Lung (tissue), 9 donors: ENCODE measurements at regions not wholly inside any gene's neighbourhood (a gene's known extent, or its start where the extent isn't known, plus 50 kb on each side); places are given as distances from the start of the nearest gene placed in this dataset.
"Not testable (repeated sequence)": the region's sequence is repeated elsewhere in the genome, so short reads cannot be mapped to it uniquely, and the experiment has no call there.

Experiments
- ATAC-seq: fragments of 200-7000 bp; cut with Tn5 transposase; one replicate; pipeline ENCODE4 v1.9.1; 2020; ENCODE audit warnings: moderate number of reproducible peaks; ENCODE audit not compliant: insufficient read depth, low FRiP score
- DNase-seq, 3 donors: peaks; one replicate each; pipeline ENCODE4 v3.0.0-alpha.2; 2013 to 2017
- H3K27ac ChIP-seq, 2 donors: one replicate each; pipeline ENCODE4 v1.5.1; 2013; ENCODE audit warnings: mild to moderate bottlenecking in 2 of 2, moderate library complexity in 2 of 2, control low read depth in 1 of 2, inconsistent platforms in 1 of 2, low read depth in 1 of 2, low read length in 1 of 2
- H3K27me3 ChIP-seq, 3 donors: one replicate each; pipeline ENCODE4 v1.5.1; 2013; ENCODE audit warnings: low read length in 2 of 3; ENCODE audit not compliant: control insufficient read depth in 3 of 3, insufficient read depth in 3 of 3
- H3K36me3 ChIP-seq, 4 donors: one replicate each; pipeline ENCODE4 v1.5.1; 2013; ENCODE audit warnings: low read length in 4 of 4, mild to moderate bottlenecking in 1 of 4, moderate library complexity in 1 of 4; ENCODE audit not compliant: control insufficient read depth in 4 of 4, insufficient read depth in 4 of 4
- H3K4me1 ChIP-seq, 5 donors: one replicate each; pipeline ENCODE4 v1.5.1; 2013; ENCODE audit warnings: low read length in 5 of 5, mild to moderate bottlenecking in 2 of 5, moderate library complexity in 1 of 5; ENCODE audit not compliant: control insufficient read depth in 5 of 5, insufficient read depth in 5 of 5
- H3K4me3 ChIP-seq: one replicate; pipeline ENCODE4 v1.5.1; 2013; ENCODE audit warnings: mild to moderate bottlenecking, control low read depth, moderate library complexity
- H3K9ac ChIP-seq, 2 donors: one replicate each; pipeline ENCODE4 v1.5.1; 2013; ENCODE audit warnings: low read length in 2 of 2, control low read depth in 1 of 2; ENCODE audit not compliant: insufficient read depth in 1 of 2
- H3K9me3 ChIP-seq, 4 donors: one replicate each; pipeline ENCODE4 v1.5.1; 2013; ENCODE audit warnings: low read length in 3 of 4, mild to moderate bottlenecking in 1 of 4, moderate library complexity in 1 of 4; ENCODE audit not compliant: control insufficient read depth in 4 of 4, insufficient read depth in 3 of 4
- WGBS, 2 donors: extraction: QIAGEN DNeasy Blood & Tissue Kit; methylation state at CpG; one replicate each; pipeline ENCODE4 v1.1.7; 2013; 5-methylcytosine and 5-hydroxymethylcytosine counted together
- donor health status: Bipolar disorder and iron deficiency.
- donor health status: healthy.
- donor health status: DM: yes; HTN: yes; CAD: no.

DNA sequence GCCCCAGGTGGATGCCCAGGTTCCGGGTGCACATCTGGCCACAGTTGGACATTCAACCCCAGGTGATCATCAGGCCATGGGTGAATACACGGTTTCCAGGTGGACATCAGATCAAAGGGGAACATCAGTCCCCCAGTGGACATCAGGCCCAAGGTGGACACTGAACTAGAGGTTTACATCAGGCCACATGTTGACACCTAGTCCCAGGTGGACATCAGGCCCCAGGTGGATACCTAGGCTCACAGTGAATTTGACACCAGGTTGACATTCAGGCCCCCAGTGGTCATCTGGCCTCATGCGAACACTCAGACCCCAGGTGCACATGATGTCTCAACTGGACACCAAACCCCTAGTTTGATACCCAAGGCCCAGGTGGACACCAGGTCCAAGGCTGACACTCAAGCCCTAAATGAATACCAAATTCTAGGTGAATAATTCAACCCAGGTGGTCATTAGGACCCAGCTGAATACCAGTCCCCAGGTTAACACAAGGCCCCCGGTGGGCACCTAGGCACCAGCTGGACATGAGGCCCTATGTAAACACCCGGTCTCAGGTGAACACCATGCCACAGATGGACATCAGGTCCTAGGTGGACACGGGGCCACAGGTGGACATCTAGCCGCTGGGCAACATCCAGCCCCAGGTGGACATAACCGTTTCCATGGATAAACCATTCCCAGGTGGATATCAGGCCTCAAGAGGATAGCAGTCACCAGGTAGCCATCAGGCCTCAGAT is 200.4 kb downstream of the POTEM start:
- H3K9me3 ChIP-seq, DNase-seq, ATAC-seq, H3K27ac ChIP-seq, H3K36me3 ChIP-seq, H3K27me3 ChIP-seq, H3K4me1 ChIP-seq, H3K9ac ChIP-seq, H3K4me3 ChIP-seq: not testable (repeated sequence)
- WGBS, 2 donors = 85% methylated on average over 8 of the region's 8 CpGs

DNA sequence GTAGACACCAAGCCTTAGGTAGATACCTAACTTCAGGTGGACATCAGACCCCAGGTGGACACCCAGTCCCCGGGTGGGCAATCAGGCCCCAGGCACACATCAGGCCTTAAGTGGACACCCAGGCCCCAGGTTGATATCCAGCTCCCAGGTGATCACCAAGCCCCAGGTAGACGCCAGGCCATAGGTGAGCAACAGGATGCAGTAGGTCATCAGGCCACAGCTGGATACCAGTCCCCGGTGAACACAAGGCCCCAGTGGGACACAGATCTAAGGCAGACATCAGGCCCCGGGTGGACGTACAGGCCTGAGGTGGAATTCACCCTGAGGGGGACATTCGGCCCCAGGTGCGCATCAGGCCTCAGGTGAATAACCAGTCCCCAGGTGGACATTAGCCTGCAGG is 201.0 kb downstream of the POTEM start:
- 89 to 90% methylated on average over 7 of the region's 7 CpGs for WGBS, 2 donors
- not testable (repeated sequence) for H3K9me3 ChIP-seq, H3K9ac ChIP-seq, DNase-seq, H3K36me3 ChIP-seq, ATAC-seq, H3K27ac ChIP-seq, H3K4me3 ChIP-seq, H3K27me3 ChIP-seq, H3K4me1 ChIP-seq

DNA sequence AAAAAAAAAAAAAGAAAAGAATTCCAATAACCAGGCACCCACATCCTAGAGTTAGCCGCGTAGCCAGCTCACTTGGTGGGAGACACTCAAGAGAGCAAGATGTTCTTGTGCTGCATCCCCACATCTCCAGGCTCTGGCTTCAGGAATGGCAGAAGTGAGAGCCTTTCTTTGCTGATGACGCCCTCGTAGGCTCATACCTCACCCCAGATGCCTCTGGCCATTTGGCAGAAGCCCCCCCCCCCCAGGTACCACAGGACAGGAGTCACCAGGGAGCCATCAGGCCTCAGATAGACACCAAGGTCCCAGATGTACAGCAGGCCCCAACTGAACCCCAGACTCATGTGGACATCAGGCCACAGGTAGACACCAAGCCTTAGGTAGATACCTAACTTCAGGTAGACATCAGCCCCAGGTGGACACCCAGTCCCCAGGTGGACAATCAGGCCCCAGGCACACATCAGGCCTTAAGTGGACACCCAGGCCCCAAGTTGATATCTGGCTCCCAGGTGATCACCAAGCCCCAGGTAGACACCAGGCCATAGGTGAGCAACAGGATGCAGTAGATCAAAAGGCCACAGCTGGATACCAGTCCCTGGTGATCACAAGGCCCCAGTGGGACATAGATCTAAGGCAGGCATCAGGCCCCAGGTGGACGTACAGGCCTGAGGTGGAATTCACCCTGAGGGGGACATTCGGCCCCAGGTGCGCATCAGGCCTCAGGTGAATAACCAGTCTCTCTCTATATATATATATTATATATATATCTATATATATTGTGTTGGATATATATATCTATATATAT is 202.5 kb downstream of the POTEM start:
- not testable (repeated sequence) for H3K27ac ChIP-seq, H3K4me3 ChIP-seq, ATAC-seq, H3K9ac ChIP-seq, H3K4me1 ChIP-seq, H3K9me3 ChIP-seq, DNase-seq, H3K36me3 ChIP-seq, H3K27me3 ChIP-seq
- 69 to 82% methylated on average over 7 of the region's 7 CpGs for WGBS, 2 donors

DNA sequence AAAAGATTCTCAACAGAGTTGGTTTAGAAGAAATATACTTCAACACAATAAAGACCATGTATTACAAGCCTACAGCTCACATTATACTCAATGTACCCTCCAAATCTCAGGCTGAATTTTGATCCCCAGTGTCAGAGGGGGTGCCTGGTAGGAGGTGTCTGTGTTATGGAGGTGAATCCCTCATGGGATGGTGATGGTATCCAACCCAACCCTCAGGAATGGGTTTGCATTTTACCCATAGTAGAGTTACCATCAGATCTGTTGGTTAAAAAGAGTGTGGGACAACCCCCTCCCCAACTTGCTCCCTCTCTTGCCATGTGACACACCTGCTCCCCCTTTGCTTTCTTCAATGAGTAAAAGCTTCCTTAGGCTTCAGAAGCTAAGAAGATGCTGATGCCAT is 205.5 kb downstream of the POTEM start:
- not testable (repeated sequence) for H3K4me3 ChIP-seq, H3K4me1 ChIP-seq, H3K27ac ChIP-seq, DNase-seq, ATAC-seq, H3K27me3 ChIP-seq, H3K9ac ChIP-seq, H3K36me3 ChIP-seq, H3K9me3 ChIP-seq

DNA sequence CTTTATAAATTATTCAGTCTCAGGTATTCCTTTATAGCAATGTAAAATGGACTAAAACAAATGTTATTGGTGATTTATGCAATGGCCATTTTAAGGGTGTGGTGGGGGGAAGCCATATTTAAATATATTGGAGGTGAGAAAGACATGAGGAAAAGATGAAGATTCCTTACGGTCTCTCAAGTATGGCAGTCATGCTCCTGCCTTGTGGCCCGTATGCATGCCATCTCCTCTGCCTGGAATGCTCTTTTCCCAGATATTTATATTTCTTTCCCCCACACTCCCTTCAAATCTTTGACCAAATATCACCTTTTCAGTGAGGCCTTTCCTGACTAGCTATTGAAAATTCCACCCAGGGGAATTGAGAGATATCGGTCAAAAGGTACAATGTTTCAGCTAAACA is 206.0 kb downstream of the POTEM start:
- H3K4me1 ChIP-seq, H3K4me3 ChIP-seq, H3K27me3 ChIP-seq, H3K9ac ChIP-seq, H3K9me3 ChIP-seq, ATAC-seq, H3K27ac ChIP-seq, H3K36me3 ChIP-seq, DNase-seq: not testable (repeated sequence)
- WGBS, 2 donors = 86 to 93% methylated on average over 2 of the region's 3 CpGs

DNA sequence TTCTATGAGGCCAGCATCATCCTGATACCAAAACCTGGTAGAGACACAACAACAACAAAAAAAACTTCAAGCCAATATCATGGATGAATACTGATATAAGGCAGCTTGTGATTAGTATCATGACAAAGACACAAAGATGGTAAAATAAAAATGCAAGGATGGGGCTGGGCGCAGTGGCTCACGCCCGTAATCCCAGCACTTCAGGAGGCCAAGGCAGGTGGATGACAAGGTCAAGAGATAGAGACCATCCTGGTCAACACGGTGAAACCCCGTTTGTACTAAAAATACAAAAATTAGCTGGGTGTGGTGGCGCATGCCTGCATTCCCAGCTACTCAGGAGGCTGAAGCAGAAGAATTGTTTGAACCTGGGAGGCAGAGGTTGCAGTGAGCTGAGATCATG is 210.2 kb downstream of the POTEM start:
- WGBS, 2 donors = 52 to 66% methylated on average over 4 to 5 of the region's 6 CpGs
- not testable (repeated sequence) for H3K27ac ChIP-seq, H3K27me3 ChIP-seq, H3K4me3 ChIP-seq, H3K9ac ChIP-seq, H3K36me3 ChIP-seq, ATAC-seq, H3K9me3 ChIP-seq, H3K4me1 ChIP-seq, DNase-seq

DNA sequence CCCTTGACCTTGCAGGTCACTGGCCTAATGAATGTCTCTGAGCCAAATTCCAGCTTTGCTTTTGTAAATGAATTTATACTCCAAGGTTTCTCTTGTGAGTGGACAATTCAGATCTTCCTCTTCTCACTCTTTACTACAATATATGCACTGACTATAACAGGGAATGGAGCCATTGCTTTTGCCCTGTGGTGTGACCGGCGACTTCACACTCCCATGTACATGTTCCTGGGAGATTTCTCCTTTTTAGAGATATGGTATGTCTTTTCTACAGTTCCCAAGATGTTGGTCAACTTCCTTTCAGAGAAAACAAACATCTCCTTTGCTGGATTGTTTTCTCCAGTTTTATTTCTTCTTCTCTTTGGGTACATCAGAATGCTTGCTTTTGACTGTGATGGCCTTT is 213.1 kb downstream of the POTEM start:
- not testable (repeated sequence) for H3K9ac ChIP-seq, H3K4me1 ChIP-seq, H3K9me3 ChIP-seq, H3K27me3 ChIP-seq, ATAC-seq, H3K4me3 ChIP-seq, H3K27ac ChIP-seq, DNase-seq, H3K36me3 ChIP-seq
- WGBS, 2 donors = 75 to 79% methylated on average over 2 of the region's 2 CpGs

DNA sequence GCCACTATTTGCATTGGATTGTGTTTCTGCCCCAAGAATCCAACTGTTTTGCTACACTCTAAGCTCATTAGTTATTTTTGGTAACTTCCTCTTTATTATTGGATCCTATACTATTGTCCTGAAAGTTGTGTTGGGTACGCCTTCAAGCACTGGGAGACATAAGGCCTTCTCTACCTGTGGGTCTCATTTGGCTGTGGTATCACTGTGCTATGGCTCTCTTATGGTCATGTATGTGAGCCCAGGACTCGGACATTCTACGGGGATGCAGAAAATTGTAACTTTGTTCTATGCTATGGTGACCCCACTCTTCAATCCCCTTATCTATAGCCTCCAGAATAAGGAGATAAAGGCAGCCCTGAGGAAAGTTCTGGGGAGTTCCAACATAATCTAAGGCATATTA is 213.6 kb downstream of the POTEM start:
- ATAC-seq = not testable (repeated sequence)

More for the DNA sequence above, 213.6 kb downstream of the POTEM start:
- H3K36me3 ChIP-seq, H3K4me1 ChIP-seq, H3K4me3 ChIP-seq, H3K9ac ChIP-seq, H3K27ac ChIP-seq, H3K9me3 ChIP-seq, H3K27me3 ChIP-seq, DNase-seq: not testable (repeated sequence)
- WGBS, 2 donors = 52% methylated on average over 3 of the region's 3 CpGs
